ENCODE measurements at regions not wholly inside any gene's neighbourhood (a gene's known extent, or its start where the extent isn't known, plus 50 kb on each side); places are given as distances from the start of the nearest gene placed in this dataset.

GRCh38 chr10:26952094-26952493, 91.3 kb upstream of the ABI1 start:
- no peak for DNase-seq (ENCODE audit: low read depth)
- no peak overlapping the region for H3K4me3 ChIP-seq (ENCODE audit: control insufficient read depth, low read depth, low read length)
- TF ChIP-seq CTCF (IDR thresholded peaks at IDR 0.05; ENCODE audit: control insufficient read depth, insufficient read depth, low read depth, low read length, missing control alignments) = no peak

DNA sequence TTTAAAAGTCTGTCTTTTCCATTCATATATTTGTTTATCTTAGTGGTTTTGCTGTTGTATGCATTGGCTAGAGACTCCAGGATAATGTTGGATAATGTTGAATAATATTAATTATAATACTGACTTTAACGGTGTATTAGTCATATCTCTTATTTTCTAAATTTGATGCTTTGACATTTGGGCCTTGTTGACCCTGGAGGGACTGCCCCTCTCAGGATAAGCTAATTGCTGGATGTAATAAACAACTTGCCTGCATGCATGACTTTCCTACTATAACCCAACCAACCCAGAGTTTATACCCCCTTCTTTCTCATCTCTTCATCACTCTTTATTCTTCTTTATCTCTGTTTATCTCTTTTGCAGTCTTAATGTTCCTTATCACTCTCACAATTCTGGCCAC, 90.9 kb upstream of the ABI1 start:
- H3K4me3 ChIP-seq (ENCODE audit: control insufficient read depth, low read depth, low read length) = no peak overlapping the region
- no peak for TF ChIP-seq CTCF (IDR thresholded peaks at IDR 0.05; ENCODE audit: control insufficient read depth, insufficient read depth, low read depth, low read length, missing control alignments)
- no peak for DNase-seq (ENCODE audit: low read depth)

GRCh38 chr10:26950934-26951333, 90.2 kb upstream of the ABI1 start:
- no peak for DNase-seq (ENCODE audit: low read depth)
- no peak overlapping the region for H3K4me3 ChIP-seq (ENCODE audit: control insufficient read depth, low read depth, low read length)
- TF ChIP-seq CTCF (IDR thresholded peaks at IDR 0.05; ENCODE audit: control insufficient read depth, insufficient read depth, low read depth, low read length, missing control alignments) = no peak

DNA sequence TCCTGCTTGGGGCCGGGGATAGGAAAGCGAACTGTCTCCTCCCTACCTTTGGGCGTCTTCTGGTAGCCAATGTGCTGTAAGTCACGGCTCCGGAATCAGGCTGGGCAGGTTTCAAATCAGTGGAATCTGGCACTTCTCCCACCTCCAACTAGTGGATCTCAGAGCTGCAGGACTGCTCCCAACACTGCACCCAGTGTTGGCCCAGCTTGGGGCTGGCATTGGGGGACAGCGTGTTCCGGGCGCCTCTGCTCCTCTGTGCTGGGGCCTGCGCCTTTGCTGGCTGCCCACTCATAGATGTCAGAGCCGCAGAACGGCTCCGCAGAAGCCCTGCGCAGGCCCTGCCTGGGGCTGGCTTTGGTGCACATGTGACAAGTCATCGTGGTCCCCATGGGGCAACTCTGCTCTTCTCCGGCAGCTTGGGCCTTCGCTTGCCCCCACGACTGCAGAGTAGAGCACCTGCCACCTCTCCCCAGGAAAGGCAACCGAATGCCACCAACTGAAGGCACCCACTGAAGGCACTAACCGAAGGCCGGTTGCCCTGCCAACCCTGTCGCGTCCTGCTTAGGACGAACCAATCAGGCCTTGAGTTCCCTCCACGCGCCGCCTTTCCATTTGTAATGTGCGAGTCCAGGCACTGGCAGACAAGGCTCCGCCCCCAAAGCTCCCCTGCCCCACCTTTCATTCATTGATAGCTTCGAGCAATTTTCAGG, 85.5 kb upstream of the ABI1 start:
- H3K4me3 ChIP-seq (ENCODE audit: control insufficient read depth, low read depth, low read length) = no peak overlapping the region
- no peak for DNase-seq (ENCODE audit: low read depth)
- TF ChIP-seq CTCF (IDR thresholded peaks at IDR 0.05; ENCODE audit: control insufficient read depth, insufficient read depth, low read depth, low read length, missing control alignments) = no peak

DNA sequence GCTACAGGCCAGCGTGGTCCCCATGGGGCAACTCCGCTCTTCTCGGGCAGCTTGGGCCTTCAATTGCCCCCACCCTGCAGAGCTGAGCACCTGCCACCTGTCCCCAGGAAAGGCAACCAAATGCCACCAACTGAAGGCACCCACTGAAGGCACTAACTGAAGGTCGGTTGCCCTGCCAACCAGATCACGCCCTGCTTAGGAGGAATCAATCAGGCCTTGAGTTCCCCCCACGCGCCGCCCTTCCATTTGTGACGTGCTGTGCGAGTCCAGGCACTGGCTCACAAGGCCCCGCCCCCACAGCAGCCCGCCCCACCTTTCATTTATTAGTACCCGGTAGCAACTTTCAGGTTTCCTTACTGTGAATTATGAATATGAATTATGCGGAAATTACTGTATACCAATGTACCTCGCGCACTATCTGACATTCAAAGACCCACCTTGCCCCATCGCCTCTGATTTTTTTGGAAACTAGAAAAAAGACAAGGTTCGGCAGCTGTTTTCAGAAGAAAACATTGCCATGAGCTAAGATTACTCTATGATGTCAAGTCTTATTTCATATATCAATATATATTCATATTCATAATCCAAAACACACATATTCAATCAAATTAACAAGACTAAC, 83.6 kb upstream of the ABI1 start:
- H3K4me3 ChIP-seq (ENCODE audit: control insufficient read depth, low read depth, low read length) = no peak overlapping the region
- no peak for DNase-seq (ENCODE audit: low read depth)
- no peak for TF ChIP-seq CTCF (IDR thresholded peaks at IDR 0.05; ENCODE audit: control insufficient read depth, insufficient read depth, low read depth, low read length, missing control alignments)

- no peak for DNase-seq (ENCODE audit: low read depth)
- TF ChIP-seq CTCF (IDR thresholded peaks at IDR 0.05; ENCODE audit: control insufficient read depth, insufficient read depth, low read depth, low read length, missing control alignments) = no peak
- no peak overlapping the region for H3K4me3 ChIP-seq (ENCODE audit: control insufficient read depth, low read depth, low read length)
Observed at GRCh38 chr10:26939962-26940354, 79.2 kb upstream of the ABI1 start.
